NCI-H146 treated with DMSO at 0.1 percent for 48 hours (cell line): ENCODE measurements at regions not wholly inside any gene's neighbourhood (a gene's known extent, or its start where the extent isn't known, plus 50 kb on each side); places are given as distances from the start of the nearest gene placed in this dataset.
A peak's percentile ranks its signal among the peaks of the same experiment; 100 is the strongest.

Experiments
- DNase-seq: peaks from one replicate; lab custom pipeline; 2025; ENCODE audit not compliant: unreplicated experiment; lab: John Stamatoyannopoulos, UW

- no peak for DNase-seq
These were observed 106.6 kb downstream of the VEGFA start for GRCh38 chr6:43876602-43877001.

- DNase-seq: no peak
These were observed 106.0 kb downstream of the VEGFA start for GRCh38 chr6:43875849-43876572.

GRCh38 chr6:43874814-43875590 is 105.0 kb downstream of the VEGFA start:
- DNase-seq: no peak

GRCh38 chr6:43873806-43874714 is 104.0 kb downstream of the VEGFA start:
- DNase-seq: peak; percentile 100

DNA sequence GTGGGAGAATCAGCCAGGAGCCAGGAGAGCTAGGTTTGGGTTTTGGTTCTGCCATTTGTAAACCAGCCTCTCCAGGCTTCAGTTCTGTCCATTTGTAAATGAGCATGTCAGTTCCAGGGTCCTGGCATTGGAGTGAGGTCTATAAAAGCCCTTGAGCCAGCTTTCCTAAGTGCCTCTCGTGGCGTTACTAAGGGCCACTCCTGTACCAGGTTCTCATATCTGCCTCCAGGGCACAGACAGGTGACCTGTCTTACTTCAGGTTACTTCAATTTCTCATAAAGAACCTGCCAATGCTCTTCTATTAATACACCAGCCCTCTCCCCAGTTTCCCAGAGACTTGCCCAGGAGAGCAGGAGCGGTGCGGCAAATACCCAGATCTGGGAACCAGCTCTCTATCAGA is 101.9 kb downstream of the VEGFA start:
- DNase-seq: no peak

DNA sequence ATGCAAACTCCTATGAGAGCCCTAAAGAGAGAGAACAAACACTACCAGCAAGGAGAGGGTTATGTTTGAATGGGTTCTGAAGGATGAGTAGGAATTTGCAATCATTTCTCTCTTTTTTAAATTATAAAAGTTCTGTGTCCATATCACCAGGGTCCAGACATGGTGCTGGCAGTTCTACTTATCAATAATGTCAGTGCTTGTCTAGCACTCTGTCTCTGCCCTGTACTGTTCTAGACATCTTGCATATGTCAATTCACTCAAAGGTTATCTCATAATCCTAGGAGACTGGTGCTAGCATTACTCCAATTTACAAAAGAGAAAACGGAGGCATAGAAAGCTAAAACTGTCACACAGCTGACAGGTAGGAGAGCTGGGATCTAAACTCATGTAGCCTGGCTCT is 101.3 kb downstream of the VEGFA start:
- no peak for DNase-seq

DNA sequence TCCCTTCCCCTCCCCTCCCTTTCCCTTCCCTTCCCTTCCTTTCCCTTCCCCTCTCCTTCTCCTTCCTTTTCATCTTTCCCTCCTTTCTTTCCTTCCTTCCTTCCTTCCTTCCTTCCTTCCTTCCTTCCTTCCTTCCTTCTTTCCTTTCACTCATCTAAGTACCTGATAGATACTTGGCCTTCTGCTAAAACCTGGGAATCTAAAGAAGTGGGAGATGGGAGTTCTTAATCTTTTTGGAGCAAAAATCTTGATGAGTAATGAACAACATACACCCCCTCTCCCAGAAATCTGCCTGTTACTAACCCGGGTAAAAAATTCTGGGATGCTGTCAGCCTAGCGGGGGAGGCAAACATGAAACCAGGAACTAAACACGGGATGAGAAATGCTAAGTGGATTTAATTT is 100.7 kb downstream of the VEGFA start:
- DNase-seq: no peak

DNA sequence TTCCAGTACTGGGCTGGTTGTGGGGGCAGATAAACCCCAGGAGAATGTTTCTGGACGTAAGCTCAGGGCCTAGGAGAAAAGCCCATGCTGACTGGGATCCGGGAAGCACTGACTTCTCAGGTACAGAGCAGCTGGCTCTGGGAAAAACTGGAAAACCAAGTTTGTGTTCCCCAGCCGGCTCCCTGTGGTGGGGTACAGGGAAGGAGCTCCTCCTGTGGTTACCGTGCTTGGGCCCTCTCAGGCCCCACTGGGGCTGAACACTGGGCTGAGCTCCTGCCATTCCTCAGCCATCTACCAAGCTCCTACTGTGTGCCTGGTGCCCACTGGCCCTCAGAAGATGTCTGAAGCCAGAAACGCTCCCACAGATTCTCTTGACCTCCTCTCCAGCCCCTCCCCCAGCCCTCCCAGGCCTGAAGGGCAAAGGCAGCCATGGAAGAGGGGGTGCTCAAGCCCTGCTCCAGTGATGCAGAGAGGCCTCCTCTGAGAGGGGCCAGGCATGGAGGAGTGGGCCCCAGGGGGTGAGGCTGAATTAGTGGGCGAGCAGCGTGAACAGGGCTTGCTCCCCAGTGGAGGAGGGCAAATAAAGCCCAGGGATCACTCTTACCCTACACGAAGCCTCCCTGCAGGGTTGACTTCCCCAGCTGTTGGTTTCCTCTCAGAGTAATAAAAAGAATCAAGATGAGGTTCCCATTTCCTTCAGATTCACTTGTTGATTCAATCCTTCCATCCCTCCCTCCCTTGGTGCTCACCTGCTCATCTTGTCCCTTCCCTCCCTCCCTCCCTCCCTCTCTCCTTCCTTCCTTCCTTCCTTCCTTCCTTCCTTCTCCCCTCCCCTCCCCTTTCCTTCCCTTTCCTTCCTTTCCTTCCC is 100.0 kb downstream of the VEGFA start:
- no peak for DNase-seq

- no peak for DNase-seq
These were observed 99.2 kb downstream of the VEGFA start for GRCh38 chr6:43869079-43869710.

DNA sequence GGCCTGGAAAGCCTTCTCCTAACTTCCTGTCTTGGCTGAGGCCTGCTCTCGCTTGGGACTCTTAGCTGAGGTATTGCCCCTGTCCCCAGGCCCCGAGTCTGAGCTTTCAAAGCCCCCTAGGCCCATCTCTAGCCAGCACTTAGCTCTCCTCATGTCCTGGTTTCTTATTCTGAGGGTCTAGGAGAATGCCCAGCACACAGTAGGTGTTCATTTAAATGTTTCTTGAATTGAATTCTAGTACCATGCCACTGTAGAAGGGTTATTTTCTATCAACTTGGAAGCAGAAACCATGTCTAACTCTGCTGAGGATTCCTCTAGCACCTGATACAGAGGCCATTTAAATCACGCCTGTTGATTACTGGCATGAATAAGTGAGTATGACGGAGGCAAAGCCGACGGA is 98.5 kb downstream of the VEGFA start:
- no peak for DNase-seq

- DNase-seq: no peak
These were observed 98.0 kb downstream of the VEGFA start for GRCh38 chr6:43867996-43868395.

GRCh38 chr6:43867246-43867645 is 97.2 kb downstream of the VEGFA start:
- peak; percentile 98 for DNase-seq

DNA sequence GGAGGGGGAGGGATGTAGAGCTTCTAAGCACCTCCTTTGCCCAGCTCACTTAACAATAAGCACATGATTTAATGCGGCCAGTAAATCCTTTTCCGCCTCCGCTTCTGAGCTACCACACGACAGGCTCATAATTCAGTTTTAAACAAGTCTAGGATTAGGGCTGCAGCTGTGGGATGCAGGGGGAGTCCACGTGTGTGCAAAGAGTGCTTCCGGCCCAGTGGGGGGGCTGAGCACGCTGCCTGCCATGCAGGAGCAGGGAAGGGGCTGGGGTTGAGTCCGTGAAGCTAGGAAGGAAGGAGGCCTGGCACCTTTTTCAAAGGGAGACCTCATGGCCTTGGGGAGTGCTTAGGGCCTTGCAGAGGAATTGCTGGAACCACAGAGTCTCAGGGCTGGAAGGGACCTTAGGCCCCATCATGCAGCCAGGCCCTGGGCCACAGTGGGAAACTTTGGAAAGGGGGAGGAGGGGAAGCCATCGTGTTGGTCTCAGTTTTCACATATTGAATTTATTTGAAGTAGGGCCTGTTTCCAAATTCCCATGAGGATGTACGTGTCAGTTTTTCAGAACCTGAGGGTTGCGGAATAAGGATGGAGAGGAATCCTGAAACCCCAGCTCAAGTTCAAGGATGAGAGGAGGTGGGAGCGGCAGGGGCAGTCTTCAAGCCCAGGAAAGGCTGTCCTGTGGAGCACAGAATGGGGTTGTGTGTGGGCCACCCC is 96.1 kb downstream of the VEGFA start:
- DNase-seq: no peak

GRCh38 chr6:43865086-43865485 is 95.1 kb downstream of the VEGFA start:
- no peak for DNase-seq

DNA sequence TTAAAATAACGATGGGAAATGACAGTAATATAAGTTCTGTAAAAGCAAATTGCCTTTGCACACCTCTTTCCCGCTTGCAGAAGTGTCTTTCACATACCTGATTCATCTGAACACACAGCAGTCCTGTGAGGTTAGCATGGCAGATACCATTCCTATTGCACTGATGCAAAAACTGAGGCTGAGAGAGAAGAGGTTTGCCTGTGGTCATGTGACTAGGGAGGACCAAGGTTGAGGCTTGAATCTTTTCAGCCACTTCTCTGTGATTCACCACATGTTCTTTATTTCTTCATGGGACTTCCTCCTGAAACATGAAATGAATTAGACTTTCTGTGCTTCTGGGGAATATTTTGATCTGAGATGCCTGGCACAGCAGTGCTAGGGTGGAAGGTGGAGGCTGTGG is 92.9 kb downstream of the VEGFA start:
- DNase-seq: no peak

GRCh38 chr6:43861212-43861894 is 91.3 kb downstream of the VEGFA start:
- no peak for DNase-seq

GRCh38 chr6:43860285-43860684 is 90.3 kb downstream of the VEGFA start:
- DNase-seq: peak; percentile 40

- no peak for DNase-seq
These were observed 89.2 kb downstream of the VEGFA start for GRCh38 chr6:43859213-43859612.
